Subcutaneous abdominal adipose tissue (tissue), 5 donors: ENCODE measurements at regions not wholly inside any gene's neighbourhood (a gene's known extent, or its start where the extent isn't known, plus 50 kb on each side); places are given as distances from the start of the nearest gene placed in this dataset.

Experiments used
- H3K27ac ChIP-seq: one replicate; pipeline ENCODE4 v1.7.0; 2013; ENCODE audit warnings: low read depth, mild to moderate bottlenecking, inconsistent platforms, low read length, moderate library complexity
- H3K27me3 ChIP-seq, 5 donors: one replicate each; pipeline ENCODE4 v1.7.0; 2013; ENCODE audit warnings: low read length in 5 of 5, inconsistent platforms in 1 of 5; ENCODE audit not compliant: control insufficient read depth in 5 of 5, insufficient read depth in 4 of 5
- H3K36me3 ChIP-seq, 5 donors: one replicate each; pipeline ENCODE4 v1.7.0; 2013; ENCODE audit warnings: low read length in 5 of 5; ENCODE audit not compliant: control insufficient read depth in 5 of 5, insufficient read depth in 5 of 5
- H3K4me1 ChIP-seq, 5 donors: one replicate each; pipeline ENCODE4 v1.7.0; 2013; ENCODE audit warnings: low read length in 5 of 5, mild to moderate bottlenecking in 3 of 5, moderate library complexity in 1 of 5; ENCODE audit not compliant: control insufficient read depth in 5 of 5, insufficient read depth in 5 of 5
- H3K4me3 ChIP-seq, 5 donors: one replicate each; pipeline ENCODE4 v1.7.0; 2013; ENCODE audit warnings: low read length in 5 of 5, low read depth in 1 of 5
- H3K9ac ChIP-seq, 5 donors: one replicate each; pipeline ENCODE4 v1.7.0; 2013; ENCODE audit warnings: low read length in 5 of 5, mild to moderate bottlenecking in 4 of 5, moderate library complexity in 3 of 5
- H3K9me3 ChIP-seq, 5 donors: one replicate each; pipeline ENCODE4 v1.7.0; 2013; ENCODE audit warnings: low read length in 5 of 5; ENCODE audit not compliant: control insufficient read depth in 5 of 5
- donor health status: healthy.
- donor health status: healthy.
- donor health status: healthy.
- donor health status: healthy.
- donor health status: healthy.

- Histone ChIP-seq H3K4me3 (no peak overlapping the region), H3K27me3 (no peaks in the 10 kb centered on the region), H3K36me3 (no peaks in the 10 kb centered on the region), H3K9me3 (no peaks in the 10 kb centered on the region), H3K9ac (no peak overlapping the region), H3K4me1 (no peaks in the 10 kb centered on the region), H3K27ac (no peak overlapping the region)
Measured at GRCh38 chr2:150417278-150417677, 70.2 kb downstream of the RND3 start.

- H3K4me1 ChIP-seq = no peaks in the 10 kb centered on the region
- no peaks in the 10 kb centered on the region for H3K27me3 ChIP-seq
- H3K4me3 ChIP-seq = no peak overlapping the region
- H3K36me3 ChIP-seq = no peaks in the 10 kb centered on the region
- H3K9me3 ChIP-seq = no peaks in the 10 kb centered on the region
- no peak overlapping the region for H3K9ac ChIP-seq
- H3K27ac ChIP-seq = no peak overlapping the region
Measured at GRCh38 chr2:150415022-150415421, 72.4 kb downstream of the RND3 start.

- Histone ChIP-seq H3K9me3 (no peaks in the 10 kb centered on the region), H3K9ac (no peak overlapping the region), H3K36me3 (no peaks in the 10 kb centered on the region)
Measured at GRCh38 chr2:150413910-150414309, 73.6 kb downstream of the RND3 start.

GRCh38 chr2:150413366-150413765, 74.1 kb downstream of the RND3 start:
- no peaks in the 10 kb centered on the region for H3K9me3 ChIP-seq
- H3K27me3 ChIP-seq = no peaks in the 10 kb centered on the region
- no peaks in the 10 kb centered on the region for H3K4me1 ChIP-seq
- H3K4me3 ChIP-seq = no peak overlapping the region
- H3K27ac ChIP-seq = no peak overlapping the region
- H3K9ac ChIP-seq = no peak overlapping the region
- no peaks in the 10 kb centered on the region for H3K36me3 ChIP-seq

More at GRCh38 chr2:150413910-150414309, 73.6 kb downstream of the RND3 start:
- H3K27ac ChIP-seq = no peak overlapping the region
- H3K27me3 ChIP-seq = no peaks in the 10 kb centered on the region
- H3K4me3 ChIP-seq = no peak overlapping the region
- H3K4me1 ChIP-seq = no peaks in the 10 kb centered on the region

- Histone ChIP-seq H3K4me3 (no peak overlapping the region), H3K36me3 (no peaks in the 10 kb centered on the region), H3K27ac (no peak overlapping the region), H3K9ac (no peak overlapping the region), H3K4me1 (no peaks in the 10 kb centered on the region), H3K9me3 (no peaks in the 10 kb centered on the region), H3K27me3 (no peaks in the 10 kb centered on the region)
Measured at GRCh38 chr2:150410809-150411208, 76.7 kb downstream of the RND3 start.

- H3K9me3 ChIP-seq = no peaks in the 10 kb centered on the region
- H3K27ac ChIP-seq = no peak overlapping the region
- H3K4me1 ChIP-seq = no peaks in the 10 kb centered on the region
- no peak overlapping the region for H3K4me3 ChIP-seq
- no peaks in the 10 kb centered on the region for H3K36me3 ChIP-seq
- H3K27me3 ChIP-seq = no peaks in the 10 kb centered on the region
- no peak overlapping the region for H3K9ac ChIP-seq
Measured at GRCh38 chr2:150409196-150409595, 78.3 kb downstream of the RND3 start.

- H3K27me3 ChIP-seq = no peaks in the 10 kb centered on the region
- peaks cover 0 to 4% (median 0%) of the 10 kb centered on the region in 5 donors for H3K9me3 ChIP-seq
- H3K4me1 ChIP-seq = no peaks in the 10 kb centered on the region
- no peaks in the 10 kb centered on the region for H3K36me3 ChIP-seq
- H3K9ac ChIP-seq = no peak overlapping the region
- H3K4me3 ChIP-seq = no peak overlapping the region
- no peak overlapping the region for H3K27ac ChIP-seq
Measured at GRCh38 chr2:150404147-150404546, 83.3 kb downstream of the RND3 start.

- peak overlapping the region in 1 of 5 donors; percentile 24 for H3K4me3 ChIP-seq
Measured at GRCh38 chr2:150403457-150403856, 84.0 kb downstream of the RND3 start.

GRCh38 chr2:150402953-150403352, 84.5 kb downstream of the RND3 start:
- Histone ChIP-seq H3K9me3 (peaks cover 0 to 4% (median 0%) of the 10 kb centered on the region in 5 donors), H3K4me3 (no peak overlapping the region), H3K4me1 (no peaks in the 10 kb centered on the region), H3K36me3 (no peaks in the 10 kb centered on the region), H3K27me3 (no peaks in the 10 kb centered on the region), H3K9ac (no peak overlapping the region), H3K27ac (no peak overlapping the region)

More at GRCh38 chr2:150403457-150403856, 84.0 kb downstream of the RND3 start:
- H3K9ac ChIP-seq = no peak overlapping the region
- H3K4me1 ChIP-seq = no peaks in the 10 kb centered on the region
- no peaks in the 10 kb centered on the region for H3K36me3 ChIP-seq
- H3K9me3 ChIP-seq = peaks cover 0 to 4% (median 0%) of the 10 kb centered on the region in 5 donors
- no peak overlapping the region for H3K27ac ChIP-seq
- H3K27me3 ChIP-seq = no peaks in the 10 kb centered on the region

- Histone ChIP-seq H3K9ac (no peak overlapping the region), H3K4me3 (no peak overlapping the region), H3K9me3 (peaks cover 0 to 4% (median 0%) of the 10 kb centered on the region in 5 donors)
Measured at GRCh38 chr2:150400849-150401248, 86.6 kb downstream of the RND3 start.

GRCh38 chr2:150392614-150393013, 94.9 kb downstream of the RND3 start:
- Histone ChIP-seq H3K36me3 (no peaks in the 10 kb centered on the region), H3K27me3 (no peaks in the 10 kb centered on the region), H3K9me3 (no peaks in the 10 kb centered on the region), H3K27ac (no peak overlapping the region), H3K9ac (no peak overlapping the region), H3K4me1 (no peaks in the 10 kb centered on the region), H3K4me3 (no peak overlapping the region)

More at GRCh38 chr2:150400849-150401248, 86.6 kb downstream of the RND3 start:
- Histone ChIP-seq H3K27me3 (no peaks in the 10 kb centered on the region), H3K4me1 (no peaks in the 10 kb centered on the region), H3K27ac (no peak overlapping the region), H3K36me3 (no peaks in the 10 kb centered on the region)
